Parathyroid adenoma (tissue), 2 donors: ENCODE measurements at regions not wholly inside any gene's neighbourhood (a gene's known extent, or its start where the extent isn't known, plus 50 kb on each side); places are given as distances from the start of the nearest gene placed in this dataset.
"Not testable (repeated sequence)": the region's sequence is repeated elsewhere in the genome, so short reads cannot be mapped to it uniquely, and the experiment has no call there.

ENCODE experiments used
- H2AFZ ChIP-seq: fragments of 300-600 bp; sonication (generic); one replicate; pipeline ENCODE4 v1.7.0; 2017; ENCODE audit warnings: antibody characterized with exemption, mild to moderate bottlenecking
- H3K27ac ChIP-seq: fragments of 300-600 bp; sonication (generic); one replicate; pipeline ENCODE4 v1.7.0; 2017
- H3K27me3 ChIP-seq: fragments of 300-600 bp; sonication (generic); one replicate; pipeline ENCODE4 v1.7.0; 2017; ENCODE audit warnings: low read length; ENCODE audit not compliant: control insufficient read depth, insufficient read depth
- H3K36me3 ChIP-seq: fragments of 300-600 bp; sonication (generic); one replicate; pipeline ENCODE4 v1.7.0; 2017; ENCODE audit warnings: low read length; ENCODE audit not compliant: control insufficient read depth, insufficient read depth
- H3K4me1 ChIP-seq: fragments of 300-600 bp; sonication (generic); one replicate; pipeline ENCODE4 v1.7.0; 2017; ENCODE audit warnings: control low read depth
- H3K4me2 ChIP-seq: fragments of 300-600 bp; sonication (generic); one replicate; pipeline ENCODE4 v1.7.0; 2017; ENCODE audit warnings: low read length
- H3K4me3 ChIP-seq: fragments of 300-600 bp; sonication (generic); one replicate; pipeline ENCODE4 v1.7.0; 2017; ENCODE audit warnings: low read depth, low read length
- H3K79me2 ChIP-seq: fragments of 300-600 bp; sonication (generic); one replicate; pipeline ENCODE4 v1.7.0; 2017; ENCODE audit warnings: control low read depth
- H3K9ac ChIP-seq: fragments of 300-600 bp; sonication (generic); one replicate; pipeline ENCODE4 v1.7.0; 2017; ENCODE audit warnings: mild to moderate bottlenecking
- H3K9me3 ChIP-seq: fragments of 300-600 bp; sonication (generic); one replicate; pipeline ENCODE4 v1.7.0; 2017; ENCODE audit warnings: low read length; ENCODE audit not compliant: control insufficient read depth
- TF ChIP-seq, protein P1 (sequence below): fragments of 300-600 bp; sonication (generic); IDR thresholded peaks from one replicate; pipeline ENCODE4 v1.7.0; 2017; ENCODE audit warnings: antibody characterized with exemption, mild to moderate bottlenecking
- donor health status: primary hyperparathyroidism.

DNA sequence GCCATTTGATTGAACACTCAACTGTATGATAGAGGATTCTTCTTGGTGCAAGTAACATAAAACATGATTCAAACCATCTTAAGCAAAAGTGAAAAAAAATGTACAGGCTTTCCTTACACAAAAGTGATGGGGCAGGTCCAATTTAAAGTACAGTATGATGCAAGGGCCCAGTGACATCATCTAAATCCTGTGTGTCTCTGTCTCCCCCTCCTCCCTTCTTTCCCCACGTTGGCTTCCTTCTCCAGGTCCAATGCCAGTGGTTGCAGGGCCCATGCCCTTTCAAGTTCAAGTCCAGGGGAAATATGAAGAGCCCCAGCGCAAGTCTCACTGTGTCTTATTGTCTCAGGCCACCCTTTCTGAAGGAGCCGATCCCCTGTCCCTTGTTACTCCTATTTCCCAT lies 332.3 kb downstream of the SHQ1 start:
- H2AFZ ChIP-seq: no peak overlapping the region
- no peak overlapping the region for H3K4me2 ChIP-seq
- H3K9ac ChIP-seq: no peak overlapping the region
- no peak overlapping the region for H3K4me3 ChIP-seq
- no peaks in the 10 kb centered on the region for H3K27me3 ChIP-seq
- H3K4me1 ChIP-seq: no peaks in the 10 kb centered on the region
- H3K9me3 ChIP-seq: no peaks in the 10 kb centered on the region
- no peak overlapping the region for H3K27ac ChIP-seq
- no peaks in the 10 kb centered on the region for H3K36me3 ChIP-seq
- TF ChIP-seq, protein P1, sequence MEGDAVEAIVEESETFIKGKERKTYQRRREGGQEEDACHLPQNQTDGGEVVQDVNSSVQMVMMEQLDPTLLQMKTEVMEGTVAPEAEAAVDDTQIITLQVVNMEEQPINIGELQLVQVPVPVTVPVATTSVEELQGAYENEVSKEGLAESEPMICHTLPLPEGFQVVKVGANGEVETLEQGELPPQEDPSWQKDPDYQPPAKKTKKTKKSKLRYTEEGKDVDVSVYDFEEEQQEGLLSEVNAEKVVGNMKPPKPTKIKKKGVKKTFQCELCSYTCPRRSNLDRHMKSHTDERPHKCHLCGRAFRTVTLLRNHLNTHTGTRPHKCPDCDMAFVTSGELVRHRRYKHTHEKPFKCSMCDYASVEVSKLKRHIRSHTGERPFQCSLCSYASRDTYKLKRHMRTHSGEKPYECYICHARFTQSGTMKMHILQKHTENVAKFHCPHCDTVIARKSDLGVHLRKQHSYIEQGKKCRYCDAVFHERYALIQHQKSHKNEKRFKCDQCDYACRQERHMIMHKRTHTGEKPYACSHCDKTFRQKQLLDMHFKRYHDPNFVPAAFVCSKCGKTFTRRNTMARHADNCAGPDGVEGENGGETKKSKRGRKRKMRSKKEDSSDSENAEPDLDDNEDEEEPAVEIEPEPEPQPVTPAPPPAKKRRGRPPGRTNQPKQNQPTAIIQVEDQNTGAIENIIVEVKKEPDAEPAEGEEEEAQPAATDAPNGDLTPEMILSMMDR: no peak
- H3K79me2 ChIP-seq: no peaks in the 10 kb centered on the region

DNA sequence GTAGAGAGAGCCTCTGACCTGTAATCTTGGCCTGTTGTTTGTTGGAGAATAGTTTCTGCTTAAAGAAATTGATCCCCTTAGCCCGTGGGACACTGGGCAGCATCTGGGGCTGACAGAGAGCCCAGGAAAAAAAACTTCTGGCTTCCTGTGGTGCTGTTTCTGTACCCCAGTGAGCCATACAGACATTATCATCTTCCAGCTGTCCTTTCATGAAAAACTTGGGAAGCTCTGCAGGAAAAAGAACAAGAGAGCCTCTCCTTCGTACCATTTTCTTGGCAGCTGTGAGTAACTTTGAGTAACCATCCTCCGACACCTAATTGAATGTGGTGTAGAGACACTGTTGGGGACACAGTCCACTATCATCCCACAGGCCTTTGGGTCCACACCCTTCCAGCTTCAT lies 333.0 kb downstream of the SHQ1 start:
- Histone ChIP-seq H3K36me3 (no peaks in the 10 kb centered on the region), H3K79me2 (no peaks in the 10 kb centered on the region), H3K9ac (no peak overlapping the region), H3K4me3 (no peak overlapping the region), H3K27ac (no peak overlapping the region), H3K4me2 (no peak overlapping the region), H3K27me3 (no peaks in the 10 kb centered on the region), H3K4me1 (no peaks in the 10 kb centered on the region), H2AFZ (no peak overlapping the region), H3K9me3 (no peaks in the 10 kb centered on the region)
- TF ChIP-seq, protein P1: no peak

DNA sequence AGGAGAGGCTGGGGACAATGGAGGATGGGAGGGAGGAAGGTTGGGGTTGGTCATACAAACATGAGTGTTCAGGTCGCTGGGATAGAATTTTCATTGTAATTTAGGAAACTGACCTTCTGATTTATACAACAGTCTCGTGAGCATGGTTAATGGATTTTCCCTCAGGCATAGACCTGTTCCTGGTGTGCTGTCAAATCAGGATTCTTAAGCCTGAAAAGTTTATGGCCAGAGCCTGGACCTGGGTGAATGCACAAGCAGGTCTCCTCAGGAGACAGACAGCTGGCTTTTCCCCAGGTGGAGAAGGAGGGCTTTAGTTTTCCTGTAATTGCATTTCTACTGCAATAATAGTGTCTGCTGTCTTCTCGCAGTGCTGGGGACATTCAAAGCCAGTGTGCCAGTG lies 338.0 kb downstream of the SHQ1 start:
- Histone ChIP-seq H3K27ac (no peak overlapping the region), H2AFZ (no peak overlapping the region), H3K9ac (no peak overlapping the region), H3K79me2 (no peaks in the 10 kb centered on the region), H3K36me3 (no peaks in the 10 kb centered on the region), H3K4me1 (no peaks in the 10 kb centered on the region), H3K4me3 (no peak overlapping the region), H3K27me3 (no peaks in the 10 kb centered on the region), H3K9me3 (no peaks in the 10 kb centered on the region), H3K4me2 (no peak overlapping the region)
- TF ChIP-seq, protein P1: no peak

DNA sequence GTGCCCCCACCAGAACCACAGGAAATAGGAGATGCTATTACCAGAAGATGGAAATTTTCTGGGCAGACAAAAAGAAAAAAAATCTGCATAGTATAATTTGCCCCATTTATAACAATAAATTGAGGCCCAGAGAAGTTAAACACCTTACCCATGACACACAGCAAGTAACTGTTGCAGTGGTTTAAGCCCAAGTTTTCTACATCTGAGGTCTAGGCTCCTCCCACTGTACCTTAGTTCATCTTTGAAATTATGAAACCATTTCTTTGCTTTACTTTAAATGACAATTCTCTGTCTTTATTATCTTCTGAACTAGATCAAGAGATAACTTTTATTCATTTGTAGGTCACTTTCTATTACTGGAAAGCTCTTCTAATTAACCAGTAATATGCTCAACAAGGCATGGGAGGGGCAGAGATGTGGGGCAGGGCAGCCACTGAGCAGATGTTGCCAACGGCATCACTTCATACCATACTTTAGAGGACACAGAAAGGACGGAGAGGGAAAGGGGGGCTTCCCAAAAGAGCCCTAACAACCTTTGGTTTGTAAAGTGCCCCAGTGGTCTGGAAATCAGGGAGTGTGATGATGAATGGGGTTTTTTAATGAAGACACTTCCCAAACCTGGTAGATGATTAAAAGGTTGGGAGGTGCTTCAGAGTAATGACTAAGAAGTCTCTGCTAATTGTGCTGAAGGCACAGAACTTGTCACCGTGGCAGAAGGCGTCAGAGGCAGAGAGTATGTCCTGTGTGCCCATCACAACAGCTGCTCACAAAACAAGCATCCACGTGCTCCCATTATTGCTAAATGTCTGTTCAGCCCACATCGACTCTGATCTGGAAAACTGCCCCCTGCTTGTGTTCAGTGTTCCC lies 342.5 kb downstream of the SHQ1 start:
- no peaks in the 10 kb centered on the region for H3K4me1 ChIP-seq
- H3K79me2 ChIP-seq: no peaks in the 10 kb centered on the region
- H3K27ac ChIP-seq: no peak overlapping the region
- H3K9me3 ChIP-seq: no peaks in the 10 kb centered on the region
- H3K4me2 ChIP-seq: no peak overlapping the region
- H3K36me3 ChIP-seq: no peaks in the 10 kb centered on the region
- TF ChIP-seq, protein P1: no peak
- H3K4me3 ChIP-seq: no peak overlapping the region
- H2AFZ ChIP-seq: no peak overlapping the region
- no peak overlapping the region for H3K9ac ChIP-seq
- H3K27me3 ChIP-seq: no peaks in the 10 kb centered on the region

DNA sequence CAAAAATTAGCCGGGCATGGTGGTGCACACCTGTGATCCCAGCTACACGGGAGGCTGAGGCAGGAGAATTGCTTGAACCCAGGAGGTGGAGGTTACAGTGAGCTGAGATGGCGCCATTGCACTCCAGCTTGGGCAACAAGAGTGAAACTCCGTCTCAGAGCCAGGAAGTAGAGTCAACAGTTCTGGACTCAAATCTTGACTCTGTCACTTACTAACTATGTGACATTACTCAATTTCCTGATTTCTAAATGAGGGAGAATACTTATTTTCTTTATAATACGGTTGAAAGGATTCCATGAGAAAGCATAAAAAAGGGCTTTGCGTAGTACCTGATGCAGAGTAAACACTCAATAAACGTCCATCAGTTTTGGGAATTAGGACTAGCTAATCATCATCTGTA lies 350.7 kb downstream of the SHQ1 start:
- H3K9me3 ChIP-seq, H3K27ac ChIP-seq, H3K36me3 ChIP-seq, H3K79me2 ChIP-seq, H3K9ac ChIP-seq, H3K4me1 ChIP-seq, H3K4me2 ChIP-seq, H2AFZ ChIP-seq, H3K27me3 ChIP-seq, H3K4me3 ChIP-seq: not testable (repeated sequence)
